HK-2 (cell line): ENCODE measurements at regions not wholly inside any gene's neighbourhood (a gene's known extent, or its start where the extent isn't known, plus 50 kb on each side); places are given as distances from the start of the nearest gene placed in this dataset.
"Not testable (repeated sequence)": the region's sequence is repeated elsewhere in the genome, so short reads cannot be mapped to it uniquely, and the experiment has no call there.

Source experiments
- DNase-seq: peaks from one replicate; pipeline ENCODE4 v3.0.0-alpha.2; 2018; ENCODE audit not compliant: unreplicated experiment

- no peak for DNase-seq
Measured at GRCh38 chr3:5980475-5980874, 793.0 kb downstream of the EDEM1 start.

- no peak for DNase-seq
Measured at GRCh38 chr3:5994651-5995050, 807.1 kb downstream of the EDEM1 start.

GRCh38 chr3:6018456-6018855, 830.9 kb downstream of the EDEM1 start:
- no peak for DNase-seq

DNA sequence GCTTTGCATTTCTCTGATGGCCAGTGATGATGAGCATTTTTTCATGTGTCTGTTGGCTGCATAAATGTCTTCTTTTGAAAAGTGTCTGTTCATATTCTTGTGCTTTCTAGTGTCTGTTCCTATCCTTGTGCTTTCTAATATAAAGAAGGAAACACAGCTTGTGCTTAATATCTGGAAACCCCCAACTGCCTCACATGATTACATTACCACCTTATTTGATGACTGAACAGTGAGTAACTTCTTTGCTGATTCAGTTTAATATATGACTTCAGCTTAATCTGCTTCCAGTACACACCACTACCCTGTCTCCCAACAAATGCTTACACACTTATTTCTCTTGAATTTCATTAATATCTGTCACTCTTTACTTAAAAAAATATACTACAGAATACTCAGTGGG, 835.1 kb downstream of the EDEM1 start:
- no peak for DNase-seq

- DNase-seq = no peak
Measured at GRCh38 chr3:6025032-6025431, 835.9 kb upstream of the GRM7 start.

DNA sequence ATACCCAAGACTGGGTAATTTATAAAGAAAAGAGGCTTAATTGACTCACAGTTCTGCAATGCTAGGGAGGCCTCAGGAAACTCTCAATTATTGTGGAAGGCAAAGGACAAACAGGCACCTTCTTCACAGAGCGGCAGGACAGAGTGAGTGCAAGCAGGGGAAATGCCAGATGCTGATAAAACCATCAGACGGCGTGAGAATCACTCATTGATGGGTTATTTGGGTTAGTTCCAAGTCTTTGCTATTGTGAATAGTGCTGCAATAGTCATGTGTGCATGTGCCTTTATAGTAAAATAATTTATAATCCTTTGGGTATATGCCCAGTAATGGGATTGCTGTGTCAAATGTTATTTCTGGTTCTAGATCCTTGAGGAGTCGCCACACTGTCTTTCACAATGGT, 830.3 kb upstream of the GRM7 start:
- DNase-seq = not testable (repeated sequence)

DNA sequence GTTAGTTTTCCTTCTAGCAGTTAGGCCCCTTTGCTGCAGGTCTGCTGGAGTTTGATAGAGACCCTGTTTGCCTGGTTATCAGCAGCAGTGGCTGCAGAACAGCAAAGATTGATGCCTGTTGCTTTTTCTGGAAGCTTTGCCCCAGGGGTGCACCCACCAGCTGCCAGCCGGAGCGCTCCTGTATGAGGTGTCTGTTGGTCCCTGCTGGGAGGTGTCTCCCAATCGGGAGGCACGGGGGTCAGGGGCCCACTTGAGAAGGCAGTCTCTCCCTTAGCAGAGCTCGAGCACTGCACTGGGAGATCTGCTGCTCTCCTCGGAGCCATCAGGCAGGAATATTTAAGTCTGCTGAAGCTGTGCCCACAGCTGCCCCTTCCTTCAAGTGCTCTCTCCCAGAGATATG, 825.3 kb upstream of the GRM7 start:
- no peak for DNase-seq

DNA sequence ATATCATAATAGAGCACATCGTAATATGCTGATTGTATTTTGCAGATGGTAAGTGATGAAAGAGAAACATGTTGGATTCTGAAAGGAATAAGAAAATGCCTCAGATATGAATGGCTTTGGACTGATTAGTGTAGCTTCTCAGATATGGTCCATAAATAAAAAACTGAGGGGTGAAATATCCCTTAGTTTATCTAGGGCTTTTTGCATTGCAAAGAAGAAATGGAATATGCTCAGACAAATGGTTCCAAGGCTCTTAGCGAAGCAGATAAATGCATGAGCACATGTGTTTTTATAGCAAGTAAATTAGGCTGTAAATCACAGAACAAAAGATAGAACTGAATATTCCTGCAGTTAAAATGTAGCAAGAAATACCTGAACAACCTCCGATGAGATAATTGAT, 820.9 kb upstream of the GRM7 start:
- DNase-seq = no peak

DNA sequence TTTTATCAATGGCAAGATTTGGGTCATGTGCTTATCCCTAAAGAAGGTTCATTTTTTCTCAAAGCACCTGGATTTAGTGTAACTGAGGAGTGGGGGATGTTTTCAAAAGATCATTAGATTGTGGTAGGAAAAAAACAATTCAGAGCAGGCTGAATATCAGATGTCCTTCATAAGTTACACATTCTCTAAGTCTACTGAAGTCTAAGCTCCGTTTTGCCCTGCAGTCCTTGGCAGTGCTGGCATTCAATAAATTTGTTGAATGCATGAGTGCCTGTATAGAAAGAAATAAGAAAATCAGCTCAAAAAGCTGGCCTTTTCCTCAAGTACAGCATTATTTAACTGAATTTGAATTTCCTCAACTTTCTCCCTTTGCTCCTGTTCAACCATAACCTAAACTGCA, 819.0 kb upstream of the GRM7 start:
- DNase-seq = no peak

GRCh38 chr3:6047016-6047415, 813.9 kb upstream of the GRM7 start:
- no peak for DNase-seq

DNA sequence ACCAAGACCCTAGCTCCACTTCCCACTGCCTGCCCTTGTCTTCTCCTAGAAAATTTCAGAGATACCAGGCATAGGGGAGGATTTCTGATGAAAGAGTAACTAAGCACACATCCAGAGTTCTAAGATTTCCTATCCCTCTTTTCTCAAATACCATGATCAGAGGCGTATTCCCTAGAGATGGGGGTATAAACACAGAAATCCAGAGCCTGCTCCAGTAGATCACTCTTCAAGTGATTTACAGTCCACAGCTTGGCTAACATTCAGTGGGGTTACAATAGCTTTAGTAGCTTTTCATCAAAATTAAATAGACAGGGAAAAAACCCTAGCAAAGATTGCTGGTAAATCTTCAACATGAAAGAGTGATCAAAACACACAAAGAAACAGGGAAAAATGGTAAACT, 800.7 kb upstream of the GRM7 start:
- DNase-seq = no peak

DNA sequence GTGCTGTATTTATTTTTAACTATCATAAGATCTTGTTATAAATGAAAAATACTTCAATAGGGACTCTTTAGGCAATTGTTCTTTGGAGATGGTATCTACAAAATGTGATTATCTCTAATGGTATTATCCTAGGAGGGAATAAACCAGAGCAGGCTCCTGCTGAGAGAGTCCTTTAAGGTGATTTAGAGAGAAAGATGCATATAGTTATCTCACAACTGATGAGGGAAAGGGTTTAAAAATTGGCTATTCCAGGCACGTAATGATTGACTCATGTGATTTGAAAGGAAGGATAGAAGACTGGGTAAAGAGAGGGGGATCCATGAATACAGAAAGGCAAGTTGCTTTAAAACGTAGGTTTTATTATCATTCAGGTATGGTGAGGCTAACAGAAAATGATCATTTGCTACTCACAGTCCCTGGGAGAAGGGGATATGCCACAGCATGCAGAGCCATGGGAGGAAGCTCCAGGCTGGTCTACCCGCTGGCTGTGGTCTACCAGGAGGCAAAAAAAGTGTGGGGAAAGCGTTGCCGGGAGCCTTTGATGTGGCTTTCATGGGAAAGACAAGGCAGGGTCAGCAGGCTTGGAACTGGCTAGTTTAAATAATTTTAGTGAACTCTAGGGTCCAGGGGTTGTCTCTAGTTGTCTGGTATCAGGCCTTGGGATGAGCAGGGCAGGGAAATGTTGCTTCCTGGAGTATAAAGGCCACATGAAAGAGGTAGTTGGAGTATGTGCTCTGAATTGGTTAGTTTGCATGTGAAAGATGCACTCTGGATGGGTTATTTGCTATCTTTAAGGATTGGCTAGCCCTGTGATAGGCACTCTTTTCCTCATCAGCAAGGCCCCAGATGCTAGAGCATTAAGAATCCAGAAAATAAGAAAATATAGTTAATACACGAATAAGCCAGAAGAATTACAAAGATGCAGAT, 798.4 kb upstream of the GRM7 start:
- no peak for DNase-seq

GRCh38 chr3:6066397-6066796, 794.5 kb upstream of the GRM7 start:
- DNase-seq = no peak

GRCh38 chr3:6066868-6067578, 793.9 kb upstream of the GRM7 start:
- DNase-seq = not testable (repeated sequence)

- no peak for DNase-seq
Measured at GRCh38 chr3:6074952-6075351, 786.0 kb upstream of the GRM7 start.

GRCh38 chr3:6078436-6078835, 782.5 kb upstream of the GRM7 start:
- DNase-seq = no peak

GRCh38 chr3:6079011-6079410, 781.9 kb upstream of the GRM7 start:
- no peak for DNase-seq

DNA sequence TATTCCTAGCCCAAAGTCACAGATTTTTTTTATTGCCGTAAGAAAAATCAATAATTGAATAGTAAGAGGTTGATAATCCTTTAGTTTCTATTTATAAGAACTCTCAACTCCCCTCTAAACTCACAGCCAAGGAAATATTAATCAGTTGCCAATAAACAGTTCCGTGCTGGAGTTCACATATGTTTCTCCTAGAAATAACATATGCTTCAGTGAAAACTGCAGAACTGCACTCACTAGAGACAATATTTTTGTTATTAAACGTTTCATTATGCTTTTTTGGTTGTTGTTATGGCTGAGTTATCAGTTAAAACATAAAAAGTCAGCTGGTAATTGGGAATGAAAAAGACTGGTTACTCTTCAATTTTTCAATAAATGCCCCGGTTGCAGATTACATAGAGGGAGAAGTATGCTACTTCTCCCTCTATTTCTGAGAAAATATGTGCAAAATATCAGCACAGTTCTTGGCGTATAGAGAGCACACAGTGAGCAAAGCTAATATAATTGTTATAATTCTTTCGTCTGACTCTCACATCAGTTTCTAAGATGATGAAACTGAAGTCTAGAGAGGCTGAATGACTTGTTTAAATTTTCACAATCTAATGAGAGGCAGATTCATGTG, 781.2 kb upstream of the GRM7 start:
- DNase-seq = no peak

GRCh38 chr3:6088433-6088832, 772.5 kb upstream of the GRM7 start:
- DNase-seq = no peak

DNA sequence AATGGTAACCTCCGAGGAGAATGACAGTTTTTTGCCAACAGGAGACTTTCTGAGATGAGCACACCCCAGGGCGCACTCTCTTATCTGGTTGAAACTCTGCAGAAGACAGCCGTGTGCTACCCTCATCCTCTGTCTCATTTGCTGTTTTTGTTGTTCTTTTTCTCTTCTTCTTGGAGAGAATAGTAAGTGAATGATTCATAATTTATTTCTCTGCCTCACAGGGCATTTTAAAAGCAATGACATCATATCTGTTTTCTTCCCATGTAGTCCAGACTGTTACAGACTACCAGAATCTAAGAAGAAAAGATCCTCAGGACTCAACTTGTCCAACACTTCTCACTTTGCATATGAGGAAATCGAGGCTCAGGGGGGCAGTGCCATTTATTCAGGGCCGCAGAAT, 771.1 kb upstream of the GRM7 start:
- DNase-seq = no peak

DNA sequence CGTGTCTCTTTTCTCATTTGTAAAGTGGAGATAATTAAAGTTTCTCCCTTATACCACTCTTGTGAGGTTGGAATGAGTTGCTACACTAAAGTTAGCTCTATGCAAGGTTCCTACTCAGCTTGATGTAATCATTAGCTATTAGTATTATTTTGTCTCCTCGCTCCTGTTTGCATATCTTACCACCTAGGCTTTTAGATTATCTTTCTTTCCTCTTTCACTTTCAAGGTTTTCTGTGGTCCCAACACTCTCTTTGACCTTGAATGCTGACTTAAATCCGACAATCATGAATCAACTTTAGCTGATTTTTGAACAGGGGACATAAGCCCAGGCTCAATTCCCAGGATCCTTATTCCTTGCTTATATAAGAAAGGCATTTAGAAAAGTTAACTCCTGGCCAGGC, 769.7 kb upstream of the GRM7 start:
- DNase-seq = no peak

- no peak for DNase-seq
Measured at GRCh38 chr3:6095006-6095405, 765.9 kb upstream of the GRM7 start.

- no peak for DNase-seq
Measured at GRCh38 chr3:6097021-6097420, 763.9 kb upstream of the GRM7 start.
